ENCODE measurements at regions not wholly inside any gene's neighbourhood (a gene's known extent, or its start where the extent isn't known, plus 50 kb on each side); places are given as distances from the start of the nearest gene placed in this dataset.
"Not testable (repeated sequence)": the region's sequence is repeated elsewhere in the genome, so short reads cannot be mapped to it uniquely, and the experiment has no call there.

- no peak for DNase-seq (ENCODE audit: low spot score)
- Mint-ChIP-seq H3K4me3 (peak overlapping the region; percentile 65), H3K4me1 (peaks cover 71% of the 10 kb centered on the region), H3K27me3 (ENCODE audit: low read depth) (no peaks in the 10 kb centered on the region), H3K36me3 (peaks cover 78% of the 10 kb centered on the region), H3K27ac (peak overlapping the region; percentile 97), H3K9me3 (no peaks in the 10 kb centered on the region)
- CTCF ChIA-PET: no interaction called here
- POLR2A ChIA-PET: interaction anchor here (0.7 to 1.0 kb wide), 2 partner anchors 74 to 469 kb away, joined by 3 read pairs; no protein-coding TSS in a partner anchor
- peak; percentile 21 for ATAC-seq
- 0 out of 2 replicates have a peak, but pooled peaks have one; percentile 19 for TF ChIP-seq ZNF416 (CRISPR knock-in tag; IDR thresholded peaks at IDR 0.05)
- TF ChIP-seq ZNF138 (CRISPR knock-in tag; conservative IDR thresholded peaks at IDR 0.05): no peak
Measured at GRCh38 chr10:6795541-6795940, 215.5 kb upstream of the PRKCQ start.

- peaks cover 80% of the 10 kb centered on the region for H3K36me3 Mint-ChIP-seq
- POLR2A ChIA-PET: interaction anchor here (1.0 kb wide), 1 partner anchor 73 kb away, joined by 3 read pairs; no protein-coding TSS in a partner anchor
- ATAC-seq: 0 out of 2 replicates have a peak, but pooled peaks have one; percentile 13
- H3K27me3 Mint-ChIP-seq (ENCODE audit: low read depth); H3K9me3 Mint-ChIP-seq; DNase-seq (ENCODE audit: low spot score); CTCF ChIA-PET: not testable (repeated sequence)
- peak overlapping the region; percentile 98 for H3K27ac Mint-ChIP-seq
- peaks cover 74% of the 10 kb centered on the region for H3K4me1 Mint-ChIP-seq
- H3K4me3 Mint-ChIP-seq: peak overlapping the region; percentile 68
Measured at GRCh38 chr10:6794841-6795240, 214.8 kb upstream of the PRKCQ start.

- peaks cover 80% of the 10 kb centered on the region for H3K36me3 Mint-ChIP-seq
- ATAC-seq: no peak
- no peak for DNase-seq (ENCODE audit: low spot score)
- ChIA-PET POLR2A (no interaction called here), CTCF (interaction anchor here (0.6 kb wide), 1 partner anchor 126 kb away, joined by 3 read pairs; no protein-coding TSS in a partner anchor)
- no peaks in the 10 kb centered on the region for H3K27me3 Mint-ChIP-seq (ENCODE audit: low read depth)
- H3K9me3 Mint-ChIP-seq: no peaks in the 10 kb centered on the region
- peak overlapping the region; percentile 68 for H3K4me3 Mint-ChIP-seq
- H3K4me1 Mint-ChIP-seq: peaks cover 78% of the 10 kb centered on the region
- TF ChIP-seq ZNF416 (CRISPR knock-in tag; IDR thresholded peaks at IDR 0.05) (no peak), HMGA2 (CRISPR knock-in tag; IDR thresholded peaks at IDR 0.05) (no peak), CDX4 (CRISPR knock-in tag; IDR thresholded peaks at IDR 0.05; ENCODE audit: borderline replicate concordance) (no peak), ZNF425 (CRISPR knock-in tag; conservative IDR thresholded peaks at IDR 0.05) (no peak), ZNF423 (CRISPR knock-in tag; IDR thresholded peaks at IDR 0.05) (no peak), ZNF232 (CRISPR knock-in tag; IDR thresholded peaks at IDR 0.05) (no peak), SOX15 (CRISPR knock-in tag; IDR thresholded peaks at IDR 0.05) (no peak), ATF3 (CRISPR knock-in tag; conservative IDR thresholded peaks at IDR 0.05) (no peak), CREM (CRISPR knock-in tag; IDR thresholded peaks at IDR 0.05) (no peak), STAT6 (CRISPR knock-in tag; conservative IDR thresholded peaks at IDR 0.05; ENCODE audit: low read depth) (no peak), PRDM15 (CRISPR knock-in tag; IDR thresholded peaks at IDR 0.05) (no peak), ZNF219 (CRISPR knock-in tag; IDR thresholded peaks at IDR 0.05; ENCODE audit: borderline replicate concordance) (no peak), CTCF (IDR thresholded peaks at IDR 0.05) (no peak), PRRX2 (CRISPR knock-in tag; IDR thresholded peaks at IDR 0.05) (no peak), MYBL2 (CRISPR knock-in tag; IDR thresholded peaks at IDR 0.05) (no peak), NR2C2 (CRISPR knock-in tag; IDR thresholded peaks at IDR 0.05) (no peak), NFYB (CRISPR knock-in tag; conservative IDR thresholded peaks at IDR 0.05; ENCODE audit: low read depth) (no peak), SP1 (CRISPR knock-in tag; conservative IDR thresholded peaks at IDR 0.05) (no peak)
- peak overlapping the region; percentile 98 for H3K27ac Mint-ChIP-seq
Measured at GRCh38 chr10:6794441-6794840, 214.4 kb upstream of the PRKCQ start.
